ENCODE measurements at regions not wholly inside any gene's neighbourhood (a gene's known extent, or its start where the extent isn't known, plus 50 kb on each side); places are given as distances from the start of the nearest gene placed in this dataset.

GRCh38 chr4:81627590-81627989, 155.9 kb upstream of the RASGEF1B start:
- no peak for DNase-seq (ENCODE audit: low read depth)

GRCh38 chr4:81626851-81627250, 155.1 kb upstream of the RASGEF1B start:
- no peak for DNase-seq (ENCODE audit: low read depth)

- no peak for DNase-seq (ENCODE audit: low read depth)
These were observed 154.0 kb upstream of the RASGEF1B start for GRCh38 chr4:81625422-81626417.

- DNase-seq (ENCODE audit: low read depth): no peak
These were observed 151.7 kb upstream of the RASGEF1B start for GRCh38 chr4:81623434-81623833.

- no peak for DNase-seq (ENCODE audit: low read depth)
These were observed 150.9 kb upstream of the RASGEF1B start for GRCh38 chr4:81622474-81623184.

GRCh38 chr4:81622028-81622427, 150.3 kb upstream of the RASGEF1B start:
- no peak for DNase-seq (ENCODE audit: low read depth)

DNA sequence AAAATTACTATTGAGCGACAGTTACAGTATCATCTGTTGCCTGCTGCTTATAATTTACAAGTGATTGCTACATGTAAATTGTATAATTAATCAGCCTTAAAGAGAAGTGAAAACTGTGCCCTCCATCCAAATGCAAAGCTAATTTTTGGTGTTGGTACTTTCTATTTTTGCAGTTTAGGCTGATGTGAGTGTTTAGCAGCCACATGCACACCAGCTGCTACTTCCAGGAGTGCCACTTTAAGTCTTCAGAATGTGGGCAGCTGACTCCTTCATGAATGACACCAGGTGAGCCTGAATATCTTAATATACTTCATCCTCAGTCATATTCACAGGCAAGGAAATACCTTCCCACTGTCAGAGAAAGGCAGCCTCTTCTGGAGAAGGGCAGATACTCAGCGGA, 149.8 kb upstream of the RASGEF1B start:
- no peak for DNase-seq (ENCODE audit: low read depth)

GRCh38 chr4:81620442-81620841, 148.7 kb upstream of the RASGEF1B start:
- no peak for DNase-seq (ENCODE audit: low read depth)

- DNase-seq (ENCODE audit: low read depth): no peak
These were observed 145.8 kb upstream of the RASGEF1B start for GRCh38 chr4:81617545-81617944.

- no peak for DNase-seq (ENCODE audit: low read depth)
These were observed 139.5 kb upstream of the RASGEF1B start for GRCh38 chr4:81611221-81611620.

- no peak for DNase-seq (ENCODE audit: low read depth)
These were observed 138.1 kb upstream of the RASGEF1B start for GRCh38 chr4:81609844-81610243.

DNA sequence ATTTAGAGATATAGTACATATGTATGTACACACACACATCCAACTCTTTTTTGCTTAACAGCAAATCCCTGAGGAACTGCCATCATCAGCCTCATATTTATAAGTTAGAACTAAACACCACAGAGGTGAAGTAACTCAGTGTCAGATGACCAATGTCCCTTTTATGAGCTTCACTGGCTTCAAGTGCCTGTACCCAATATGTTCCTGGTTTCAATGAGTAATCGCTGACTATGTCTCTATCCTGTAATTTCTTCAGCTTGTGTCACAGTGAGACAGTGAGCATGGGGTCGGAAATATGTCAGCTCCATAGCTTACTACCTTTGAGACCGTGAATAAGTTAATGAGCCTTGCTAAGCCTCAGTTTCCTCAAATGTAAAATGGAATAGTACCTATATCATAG, 136.2 kb upstream of the RASGEF1B start:
- DNase-seq (ENCODE audit: low read depth): no peak

DNA sequence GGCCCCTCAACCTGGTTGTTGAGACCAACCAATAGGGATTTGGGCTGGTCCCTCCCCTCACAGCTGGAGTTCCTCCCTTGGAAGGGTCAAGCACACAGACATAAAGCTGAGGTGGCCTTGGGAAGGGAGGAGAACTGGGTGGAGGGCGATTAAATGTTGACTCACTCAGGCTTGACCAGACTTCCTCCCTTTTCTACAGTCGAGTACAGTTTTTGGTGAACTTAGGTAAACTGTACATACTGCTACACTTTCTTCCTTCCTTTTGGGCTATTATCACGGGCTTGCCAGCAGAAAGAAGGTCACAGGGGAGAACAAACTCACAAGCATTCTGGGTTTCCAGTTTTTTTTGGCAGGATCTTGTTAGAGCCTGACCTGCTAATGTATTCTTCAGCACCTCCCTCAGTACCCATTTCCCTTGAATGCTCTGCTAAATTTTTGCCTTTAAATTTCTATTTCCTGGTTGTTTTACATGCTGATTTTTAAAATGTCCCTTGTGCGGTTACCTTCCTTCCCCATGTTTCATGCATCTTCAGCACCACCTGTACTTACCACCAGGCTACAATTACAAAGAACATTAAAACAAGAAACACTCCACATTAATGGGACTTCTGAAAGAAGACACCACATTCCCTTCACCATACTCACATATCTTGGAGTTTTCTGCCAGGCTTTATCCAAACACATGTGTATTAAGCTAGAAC, 135.2 kb upstream of the RASGEF1B start:
- DNase-seq (ENCODE audit: low read depth): no peak

DNA sequence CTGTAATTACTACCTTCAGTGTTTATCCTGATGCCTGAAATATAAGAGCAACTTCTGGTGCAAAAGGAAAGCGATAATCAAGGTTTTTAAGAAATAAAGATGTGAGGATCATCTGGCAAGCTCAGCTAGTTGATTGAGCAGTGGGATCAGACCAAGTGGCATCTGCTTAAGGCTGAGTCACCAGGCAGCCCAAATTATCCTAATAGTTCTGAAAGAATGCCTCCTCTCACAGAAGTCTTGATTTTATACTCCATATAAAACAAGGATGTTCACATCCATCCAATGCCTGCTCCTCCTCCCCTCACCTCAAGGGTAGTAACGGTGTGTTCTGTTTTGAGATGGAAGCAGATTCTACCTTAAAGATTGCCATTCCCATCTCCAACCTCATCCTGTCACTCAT, 134.5 kb upstream of the RASGEF1B start:
- no peak for DNase-seq (ENCODE audit: low read depth)

GRCh38 chr4:81605271-81605670, 133.6 kb upstream of the RASGEF1B start:
- no peak for DNase-seq (ENCODE audit: low read depth)

GRCh38 chr4:81604683-81605218, 133.0 kb upstream of the RASGEF1B start:
- no peak for DNase-seq (ENCODE audit: low read depth)

- no peak for DNase-seq (ENCODE audit: low read depth)
These were observed 131.1 kb upstream of the RASGEF1B start for GRCh38 chr4:81602854-81603253.

DNA sequence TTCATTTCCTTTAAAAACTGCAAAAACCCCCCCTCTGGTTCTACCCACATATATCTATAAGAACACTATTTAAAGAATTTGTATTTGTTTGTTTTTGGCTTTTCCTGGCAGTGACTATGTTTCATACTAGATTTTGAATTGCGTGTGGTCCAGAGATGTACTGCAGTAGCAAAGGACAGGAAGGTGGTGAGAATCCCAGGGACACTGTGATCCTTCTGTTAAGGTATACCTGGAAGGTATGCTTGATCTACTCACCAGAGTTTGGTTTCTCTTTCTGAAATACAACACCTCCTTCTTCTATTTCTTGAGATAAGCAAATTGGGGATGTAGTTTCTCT, 129.6 kb upstream of the RASGEF1B start:
- no peak for DNase-seq (ENCODE audit: low read depth)

GRCh38 chr4:81600520-81601357, 129.0 kb upstream of the RASGEF1B start:
- DNase-seq (ENCODE audit: low read depth): no peak

DNA sequence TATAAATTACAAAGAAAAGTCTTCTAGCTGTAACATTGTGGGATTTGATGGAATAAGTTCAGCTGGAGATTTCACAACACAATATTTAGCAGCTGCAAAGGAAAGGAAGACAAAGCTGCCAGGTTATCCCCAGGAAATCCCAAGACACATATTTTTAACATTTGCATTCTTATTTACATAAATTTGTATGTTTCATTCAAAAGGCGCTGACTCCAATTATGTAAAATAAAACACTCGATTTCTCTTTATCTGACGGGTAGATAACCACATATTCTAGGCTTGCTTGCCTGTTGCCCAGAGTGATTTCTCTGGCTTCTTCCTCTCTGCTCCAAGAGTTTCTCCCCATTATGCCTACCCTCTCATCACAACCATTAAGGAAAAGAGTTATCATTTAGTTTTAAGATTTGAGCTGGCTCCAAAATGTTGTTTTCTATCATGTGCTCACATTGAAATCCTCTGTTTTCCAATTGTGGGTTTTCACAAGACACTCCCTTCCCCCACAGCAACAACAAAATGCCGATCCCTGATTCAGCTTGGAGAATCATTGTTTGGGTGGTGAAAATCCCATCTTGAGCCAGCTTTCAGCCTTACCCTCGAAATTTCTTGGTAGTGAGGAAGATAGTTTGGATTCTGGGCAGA, 128.2 kb upstream of the RASGEF1B start:
- DNase-seq (ENCODE audit: low read depth): no peak
